ENCODE measurements at regions not wholly inside any gene's neighbourhood (a gene's known extent, or its start where the extent isn't known, plus 50 kb on each side); places are given as distances from the start of the nearest gene placed in this dataset.

DNA sequence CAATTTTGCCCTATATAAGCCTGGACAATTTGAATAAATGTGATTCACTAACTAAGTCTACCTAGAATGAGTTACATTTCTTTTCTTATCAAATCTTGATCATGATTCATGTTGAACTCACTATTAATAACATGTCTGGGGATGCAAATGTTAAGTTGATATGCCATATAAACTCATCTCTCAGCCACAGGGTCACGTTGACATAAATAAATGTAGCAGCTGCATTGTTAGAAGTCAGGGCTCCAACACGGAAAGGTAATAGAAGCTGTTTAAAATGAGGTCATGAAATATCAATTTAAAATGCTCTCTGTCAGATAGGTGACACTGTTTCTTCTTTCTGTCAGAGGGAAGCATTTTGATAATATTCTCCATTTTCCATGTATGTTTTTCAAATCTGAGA is 521.9 kb downstream of the CCDC85A start:
- Histone ChIP-seq H3K9me3 (ENCODE audit: control insufficient read depth, low read length) (no peaks in the 10 kb centered on the region), H3K4me1 (no peaks in the 10 kb centered on the region), H3K4me2 (ENCODE audit: low read length) (no peak overlapping the region), H3K27ac (no peak overlapping the region), H3K9ac (no peak overlapping the region), H3K36me3 (ENCODE audit: control insufficient read depth, insufficient read depth, low read length) (no peaks in the 10 kb centered on the region), H3K27me3 (ENCODE audit: control insufficient read depth, insufficient read depth, low read length) (no peaks in the 10 kb centered on the region), H2AFZ (no peak overlapping the region), H3K79me2 (no peaks in the 10 kb centered on the region), H3K4me3 (ENCODE audit: low read depth, low read length) (no peak overlapping the region)
- TF ChIP-seq, protein P1, sequence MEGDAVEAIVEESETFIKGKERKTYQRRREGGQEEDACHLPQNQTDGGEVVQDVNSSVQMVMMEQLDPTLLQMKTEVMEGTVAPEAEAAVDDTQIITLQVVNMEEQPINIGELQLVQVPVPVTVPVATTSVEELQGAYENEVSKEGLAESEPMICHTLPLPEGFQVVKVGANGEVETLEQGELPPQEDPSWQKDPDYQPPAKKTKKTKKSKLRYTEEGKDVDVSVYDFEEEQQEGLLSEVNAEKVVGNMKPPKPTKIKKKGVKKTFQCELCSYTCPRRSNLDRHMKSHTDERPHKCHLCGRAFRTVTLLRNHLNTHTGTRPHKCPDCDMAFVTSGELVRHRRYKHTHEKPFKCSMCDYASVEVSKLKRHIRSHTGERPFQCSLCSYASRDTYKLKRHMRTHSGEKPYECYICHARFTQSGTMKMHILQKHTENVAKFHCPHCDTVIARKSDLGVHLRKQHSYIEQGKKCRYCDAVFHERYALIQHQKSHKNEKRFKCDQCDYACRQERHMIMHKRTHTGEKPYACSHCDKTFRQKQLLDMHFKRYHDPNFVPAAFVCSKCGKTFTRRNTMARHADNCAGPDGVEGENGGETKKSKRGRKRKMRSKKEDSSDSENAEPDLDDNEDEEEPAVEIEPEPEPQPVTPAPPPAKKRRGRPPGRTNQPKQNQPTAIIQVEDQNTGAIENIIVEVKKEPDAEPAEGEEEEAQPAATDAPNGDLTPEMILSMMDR (IDR thresholded peaks at IDR 0.05) = no peak

GRCh38 chr2:56707218-56707617 is 523.4 kb downstream of the CCDC85A start:
- H2AFZ ChIP-seq = no peak overlapping the region
- no peaks in the 10 kb centered on the region for H3K27me3 ChIP-seq (ENCODE audit: control insufficient read depth, insufficient read depth, low read length)
- H3K9ac ChIP-seq = no peak overlapping the region
- H3K4me2 ChIP-seq (ENCODE audit: low read length) = no peak overlapping the region
- H3K27ac ChIP-seq = no peak overlapping the region
- H3K9me3 ChIP-seq (ENCODE audit: control insufficient read depth, low read length) = no peaks in the 10 kb centered on the region
- H3K4me1 ChIP-seq = no peaks in the 10 kb centered on the region
- H3K4me3 ChIP-seq (ENCODE audit: low read depth, low read length) = no peak overlapping the region
- TF ChIP-seq, protein P1 (IDR thresholded peaks at IDR 0.05) = no peak
- H3K79me2 ChIP-seq = no peaks in the 10 kb centered on the region
- H3K36me3 ChIP-seq (ENCODE audit: control insufficient read depth, insufficient read depth, low read length) = no peaks in the 10 kb centered on the region

DNA sequence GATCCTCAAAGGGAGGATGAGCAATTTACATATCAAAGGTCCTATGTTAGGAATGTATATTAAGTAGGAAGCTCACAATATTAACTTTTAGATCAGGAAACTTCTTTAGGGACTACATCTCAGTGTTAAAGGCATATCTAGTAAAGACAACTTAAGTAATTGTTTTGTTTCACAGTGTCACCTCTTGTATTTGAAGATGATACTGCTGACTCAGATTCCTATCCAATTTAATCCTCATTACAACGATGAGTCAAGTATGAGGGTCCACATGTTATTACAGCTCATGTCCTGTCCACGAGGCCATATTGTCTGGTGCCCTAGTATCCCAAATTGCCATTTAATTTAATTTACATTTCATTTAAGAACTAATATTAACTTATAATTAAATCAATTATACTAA is 523.9 kb downstream of the CCDC85A start:
- Histone ChIP-seq H3K4me3 (ENCODE audit: low read depth, low read length) (no peak overlapping the region), H3K4me2 (ENCODE audit: low read length) (no peak overlapping the region), H2AFZ (no peak overlapping the region), H3K9ac (no peak overlapping the region), H3K79me2 (no peaks in the 10 kb centered on the region), H3K27ac (no peak overlapping the region), H3K36me3 (ENCODE audit: control insufficient read depth, insufficient read depth, low read length) (no peaks in the 10 kb centered on the region), H3K27me3 (ENCODE audit: control insufficient read depth, insufficient read depth, low read length) (no peaks in the 10 kb centered on the region), H3K4me1 (no peaks in the 10 kb centered on the region), H3K9me3 (ENCODE audit: control insufficient read depth, low read length) (no peaks in the 10 kb centered on the region)
- TF ChIP-seq, protein P1 (IDR thresholded peaks at IDR 0.05) = no peak

DNA sequence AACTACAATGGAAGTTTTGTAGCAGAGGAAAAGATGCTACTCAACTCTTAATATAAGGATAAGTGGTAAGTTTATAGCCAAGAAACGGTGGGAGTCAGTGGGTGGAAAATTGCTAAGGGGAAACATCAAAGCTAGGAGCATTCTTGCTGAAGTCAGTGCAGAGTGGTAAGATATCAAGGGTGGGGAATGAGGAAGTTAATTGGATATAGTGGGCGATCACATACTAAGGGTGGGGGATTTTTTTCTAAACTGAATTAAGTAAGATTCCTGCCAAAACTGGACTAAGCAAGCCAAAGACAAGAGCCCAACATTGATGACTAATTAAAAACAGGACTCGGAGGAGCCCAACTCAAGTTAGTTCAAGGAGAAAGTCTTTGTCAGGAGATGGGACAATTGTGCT is 525.4 kb downstream of the CCDC85A start:
- no peak overlapping the region for H3K9ac ChIP-seq
- H3K4me3 ChIP-seq (ENCODE audit: low read depth, low read length) = no peak overlapping the region
- H3K4me2 ChIP-seq (ENCODE audit: low read length) = no peak overlapping the region
- no peak overlapping the region for H2AFZ ChIP-seq
- H3K79me2 ChIP-seq = no peaks in the 10 kb centered on the region
- no peaks in the 10 kb centered on the region for H3K4me1 ChIP-seq
- H3K9me3 ChIP-seq (ENCODE audit: control insufficient read depth, low read length) = no peaks in the 10 kb centered on the region
- TF ChIP-seq, protein P1 (IDR thresholded peaks at IDR 0.05) = no peak
- no peak overlapping the region for H3K27ac ChIP-seq
- H3K36me3 ChIP-seq (ENCODE audit: control insufficient read depth, insufficient read depth, low read length) = no peaks in the 10 kb centered on the region
- H3K27me3 ChIP-seq (ENCODE audit: control insufficient read depth, insufficient read depth, low read length) = no peaks in the 10 kb centered on the region

- Histone ChIP-seq H3K9ac (no peak overlapping the region), H3K4me3 (ENCODE audit: low read depth, low read length) (no peak overlapping the region), H3K27ac (no peak overlapping the region), H3K4me2 (ENCODE audit: low read length) (no peak overlapping the region), H3K79me2 (no peaks in the 10 kb centered on the region), H2AFZ (no peak overlapping the region), H3K9me3 (ENCODE audit: control insufficient read depth, low read length) (no peaks in the 10 kb centered on the region), H3K27me3 (ENCODE audit: control insufficient read depth, insufficient read depth, low read length) (no peaks in the 10 kb centered on the region), H3K4me1 (no peaks in the 10 kb centered on the region), H3K36me3 (ENCODE audit: control insufficient read depth, insufficient read depth, low read length) (no peaks in the 10 kb centered on the region)
- TF ChIP-seq, protein P1 (IDR thresholded peaks at IDR 0.05) = no peak
Measured at GRCh38 chr2:56713161-56713676, 529.4 kb downstream of the CCDC85A start.

Measured in parathyroid adenoma (tissue), 2 donors.